Erythroblast (primary cell): ENCODE measurements at regions not wholly inside any gene's neighbourhood (a gene's known extent, or its start where the extent isn't known, plus 50 kb on each side); places are given as distances from the start of the nearest gene placed in this dataset.

Experiments used
- GATA1 ChIP-seq: IDR thresholded peaks from 2 replicates; pipeline ENCODE4 v1.6.1; 2011; ENCODE audit warnings: low read depth, mild to moderate bottlenecking, control low read depth, low read length, moderate library complexity
- POLR2A ChIP-seq: IDR thresholded peaks from 2 replicates; pipeline ENCODE4 v1.6.1; 2011; ENCODE audit warnings: mild to moderate bottlenecking, low read length

DNA sequence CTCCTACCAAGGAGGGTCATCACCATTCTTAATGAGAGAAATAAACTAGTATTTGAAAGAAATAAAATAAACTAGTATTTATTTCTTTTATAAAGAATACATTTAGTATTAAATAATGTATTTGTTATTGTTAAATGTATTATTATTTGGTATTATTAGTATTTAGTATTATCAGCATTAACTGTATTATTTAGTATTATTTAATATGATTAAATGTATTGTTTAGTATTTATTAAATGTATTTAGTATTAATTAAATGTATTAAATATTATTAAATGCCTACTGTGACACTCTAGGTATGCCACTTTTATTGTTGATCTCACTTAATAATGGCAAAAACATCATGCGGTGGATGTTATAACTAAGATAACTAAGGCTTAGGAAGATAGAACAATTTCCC is 353.6 kb upstream of the MAP2 start:
- TF ChIP-seq POLR2A (no peak), GATA1 (no peak)
